ENCODE measurements at regions not wholly inside any gene's neighbourhood (a gene's known extent, or its start where the extent isn't known, plus 50 kb on each side); places are given as distances from the start of the nearest gene placed in this dataset.

DNA sequence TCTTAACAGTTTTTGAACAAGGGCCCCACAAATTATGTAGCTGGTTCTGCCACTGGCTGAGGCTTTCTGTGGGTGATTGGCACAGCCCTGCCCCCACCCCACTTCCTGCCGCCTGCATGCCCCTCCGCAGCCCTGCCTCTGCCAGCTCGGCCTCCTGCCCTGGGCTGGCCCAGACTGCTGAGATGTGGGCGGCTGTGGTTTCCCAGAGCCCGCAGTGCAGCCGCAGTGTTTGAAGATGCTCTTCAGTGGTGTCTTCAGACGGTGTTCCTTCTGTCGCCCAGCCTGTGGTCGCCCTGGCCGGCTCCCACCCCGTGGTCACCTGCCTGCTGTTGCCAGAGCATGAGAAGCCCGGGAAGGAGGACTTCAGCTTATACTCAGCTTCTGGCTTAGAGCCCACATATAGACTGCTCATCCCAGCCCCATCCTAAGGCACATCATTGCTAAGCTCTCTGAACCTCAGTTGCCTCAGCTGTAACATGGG is 154.3 kb downstream of the VEGFA start:
- TF ChIP-seq, protein P1, sequence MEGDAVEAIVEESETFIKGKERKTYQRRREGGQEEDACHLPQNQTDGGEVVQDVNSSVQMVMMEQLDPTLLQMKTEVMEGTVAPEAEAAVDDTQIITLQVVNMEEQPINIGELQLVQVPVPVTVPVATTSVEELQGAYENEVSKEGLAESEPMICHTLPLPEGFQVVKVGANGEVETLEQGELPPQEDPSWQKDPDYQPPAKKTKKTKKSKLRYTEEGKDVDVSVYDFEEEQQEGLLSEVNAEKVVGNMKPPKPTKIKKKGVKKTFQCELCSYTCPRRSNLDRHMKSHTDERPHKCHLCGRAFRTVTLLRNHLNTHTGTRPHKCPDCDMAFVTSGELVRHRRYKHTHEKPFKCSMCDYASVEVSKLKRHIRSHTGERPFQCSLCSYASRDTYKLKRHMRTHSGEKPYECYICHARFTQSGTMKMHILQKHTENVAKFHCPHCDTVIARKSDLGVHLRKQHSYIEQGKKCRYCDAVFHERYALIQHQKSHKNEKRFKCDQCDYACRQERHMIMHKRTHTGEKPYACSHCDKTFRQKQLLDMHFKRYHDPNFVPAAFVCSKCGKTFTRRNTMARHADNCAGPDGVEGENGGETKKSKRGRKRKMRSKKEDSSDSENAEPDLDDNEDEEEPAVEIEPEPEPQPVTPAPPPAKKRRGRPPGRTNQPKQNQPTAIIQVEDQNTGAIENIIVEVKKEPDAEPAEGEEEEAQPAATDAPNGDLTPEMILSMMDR (conservative IDR thresholded peaks at IDR 0.05; ENCODE audit: low read length): no peak
- no peak for TF ChIP-seq EZH2phosphoT487 (IDR thresholded peaks at IDR 0.05; ENCODE audit: borderline replicate concordance)
